ENCODE measurements at regions not wholly inside any gene's neighbourhood (a gene's known extent, or its start where the extent isn't known, plus 50 kb on each side); places are given as distances from the start of the nearest gene placed in this dataset.

- DNase-seq: no peak
- Histone ChIP-seq H3K27ac (no peak overlapping the region), H3K9me3 (no peaks in the 10 kb centered on the region), H3K4me1 (no peaks in the 10 kb centered on the region), H3K36me3 (no peaks in the 10 kb centered on the region), H3K27me3 (peaks cover 0 to 4% (median 0%) of the 10 kb centered on the region in 3 donors), H3K4me3 (no peak overlapping the region)
- 79 to 87% (median 83%) methylated on average over 4 of the region's 4 CpGs for WGBS, 5 donors
- TF ChIP-seq POLR2AphosphoS5 (IDR thresholded peaks at IDR 0.05) (no peak), EP300 (IDR thresholded peaks at IDR 0.05) (no peak), POLR2A (IDR thresholded peaks at IDR 0.05) (no peak), CTCF (IDR thresholded peaks at IDR 0.05) (no peak)
- intact Hi-C loops (cut with DNase I; ENCODE audit: low total_unique reads): no loop called here
These were observed 164.1 kb downstream of the ID4 start for GRCh38 chr6:20001286-20001685.

GRCh38 chr6:20006037-20006436 is 168.9 kb downstream of the ID4 start:
- no peaks in the 10 kb centered on the region for H3K36me3 ChIP-seq
- no peaks in the 10 kb centered on the region for H3K4me1 ChIP-seq
- no peak for DNase-seq
- WGBS, 5 donors: 84 to 95% (median 93%) methylated on average over 2 of the region's 2 CpGs
- no peak overlapping the region for H3K27ac ChIP-seq
- no peak overlapping the region for H3K4me3 ChIP-seq
- no peaks in the 10 kb centered on the region for H3K9me3 ChIP-seq
- no peaks in the 10 kb centered on the region for H3K27me3 ChIP-seq
- TF ChIP-seq EP300 (IDR thresholded peaks at IDR 0.05) (no peak), CTCF (IDR thresholded peaks at IDR 0.05) (no peak), POLR2A (IDR thresholded peaks at IDR 0.05) (no peak)
- intact Hi-C loops (cut with DNase I; ENCODE audit: low total_unique reads): no loop called here

- no peaks in the 10 kb centered on the region for H3K4me1 ChIP-seq
- H3K27ac ChIP-seq: no peak overlapping the region
- no peaks in the 10 kb centered on the region for H3K9me3 ChIP-seq
- no peaks in the 10 kb centered on the region for H3K27me3 ChIP-seq
- WGBS, 5 donors: 4 to 20% (median 13%) methylated on average over 1 of the region's 1 CpG
- intact Hi-C loops (cut with DNase I; ENCODE audit: low total_unique reads): no loop called here
- H3K36me3 ChIP-seq: no peaks in the 10 kb centered on the region
- TF ChIP-seq CTCF (IDR thresholded peaks at IDR 0.05) (no peak), POLR2A (IDR thresholded peaks at IDR 0.05) (no peak), POLR2AphosphoS5 (IDR thresholded peaks at IDR 0.05) (no peak), EP300 (IDR thresholded peaks at IDR 0.05) (no peak)
- no peak overlapping the region for H3K4me3 ChIP-seq
- no peak for DNase-seq
These were observed 171.0 kb downstream of the ID4 start for GRCh38 chr6:20008131-20008530.

- WGBS, 5 donors: 80 to 89% (median 84%) methylated on average over 13 of the region's 13 CpGs
- TF ChIP-seq POLR2A (IDR thresholded peaks at IDR 0.05) (no peak), POLR2AphosphoS5 (IDR thresholded peaks at IDR 0.05) (no peak), EP300 (IDR thresholded peaks at IDR 0.05) (no peak), CTCF (IDR thresholded peaks at IDR 0.05) (no peak)
- DNase-seq: no peak
- Histone ChIP-seq H3K36me3 (no peaks in the 10 kb centered on the region), H3K4me1 (no peaks in the 10 kb centered on the region), H3K9me3 (no peaks in the 10 kb centered on the region), H3K4me3 (no peak overlapping the region), H3K27ac (no peak overlapping the region), H3K27me3 (no peaks in the 10 kb centered on the region)
- intact Hi-C loops (cut with DNase I; ENCODE audit: low total_unique reads): no loop called here
These were observed 176.1 kb downstream of the ID4 start for GRCh38 chr6:20013066-20013861.
